HAP-1 (cell line): ENCODE measurements at regions not wholly inside any gene's neighbourhood (a gene's known extent, or its start where the extent isn't known, plus 50 kb on each side); places are given as distances from the start of the nearest gene placed in this dataset.

Source experiments
- DNase-seq, 2 experiments: peaks; one replicate each; pipeline ENCODE4 v3.0.0-alpha.2; 2016 to 2020; ENCODE audit warnings: low spot score in 2 of 2
- H3K27me3 ChIP-seq: fragments of 250-450 bp; sonication (Bioruptor Pico); 2 replicates; pipeline ENCODE4 v1.5.1; 2020; ENCODE audit warnings: low read depth, mild to moderate bottlenecking, moderate library complexity
- H3K36me3 ChIP-seq: fragments of 250-450 bp; sonication (Bioruptor Pico); replicated peaks from 2 replicates; pipeline ENCODE4 v1.5.1; 2020; ENCODE audit warnings: mild to moderate bottlenecking
- H3K4me1 ChIP-seq: fragments of 250-450 bp; sonication (Bioruptor Pico); 2 replicates; pipeline ENCODE4 v1.5.1; 2020; ENCODE audit warnings: mild to moderate bottlenecking
- H3K4me3 ChIP-seq: fragments of 250-450 bp; sonication (Bioruptor Pico); 2 replicates; pipeline ENCODE4 v1.5.1; 2020; ENCODE audit warnings: mild to moderate bottlenecking, moderate library complexity
- H3K9me3 ChIP-seq: fragments of 250-450 bp; sonication (Bioruptor Pico); 2 replicates; pipeline ENCODE4 v1.5.1; 2020; ENCODE audit warnings: mild to moderate bottlenecking, moderate library complexity
- in situ Hi-C: fragments of 300-500 bp; cut with MboI; formaldehyde crosslinking; loops from 3 replicates; pipeline ENCODE4 v1.14.3; 2020; ENCODE audit warnings: low sequenced_read_pairs, inconsistent platforms, mixed read lengths

GRCh38 chr20:10752206-10752605, 78.4 kb upstream of the JAG1 start:
- Histone ChIP-seq H3K36me3 (no peaks in the 10 kb centered on the region), H3K4me3 (no peak overlapping the region), H3K27me3 (peaks cover 7% of the 10 kb centered on the region; the same call in 1 of the 2 replicates), H3K9me3 (no peaks in the 10 kb centered on the region), H3K4me1 (peaks cover 5% of the 10 kb centered on the region)
- no peak for DNase-seq
- in situ Hi-C loops, result no loop called here

GRCh38 chr20:10754824-10755223, 81.0 kb upstream of the JAG1 start:
- in situ Hi-C loops, result no loop called here
- Histone ChIP-seq H3K4me1 (no peaks in the 10 kb centered on the region), H3K9me3 (no peaks in the 10 kb centered on the region), H3K36me3 (no peaks in the 10 kb centered on the region), H3K27me3 (peaks cover 7% of the 10 kb centered on the region; the same call in 1 of the 2 replicates), H3K4me3 (no peak overlapping the region)
- no peak for DNase-seq

GRCh38 chr20:10758446-10758845, 84.6 kb upstream of the JAG1 start:
- H3K9me3 ChIP-seq, result no peaks in the 10 kb centered on the region
- H3K27me3 ChIP-seq, result peaks cover 7% of the 10 kb centered on the region; the same call in 1 of the 2 replicates
- in situ Hi-C loops, result no loop called here
- H3K4me3 ChIP-seq, result no peak overlapping the region
- no peaks in the 10 kb centered on the region for H3K4me1 ChIP-seq
- DNase-seq, result no peak
- H3K36me3 ChIP-seq, result no peaks in the 10 kb centered on the region

- no peak for DNase-seq
- Histone ChIP-seq H3K4me1 (no peaks in the 10 kb centered on the region), H3K9me3 (no peaks in the 10 kb centered on the region), H3K4me3 (no peak overlapping the region), H3K27me3 (no peaks in the 10 kb centered on the region), H3K36me3 (no peaks in the 10 kb centered on the region)
- in situ Hi-C loops, result no loop called here
Measured at GRCh38 chr20:10761232-10761631, 87.4 kb upstream of the JAG1 start.

- in situ Hi-C loops, result no loop called here
- no peaks in the 10 kb centered on the region for H3K27me3 ChIP-seq
- no peak overlapping the region for H3K4me3 ChIP-seq
- no peak for DNase-seq
- no peaks in the 10 kb centered on the region for H3K9me3 ChIP-seq
- H3K4me1 ChIP-seq, result no peaks in the 10 kb centered on the region
- H3K36me3 ChIP-seq, result no peaks in the 10 kb centered on the region
Measured at GRCh38 chr20:10761786-10762185, 88.0 kb upstream of the JAG1 start.

GRCh38 chr20:10762216-10762615, 88.4 kb upstream of the JAG1 start:
- in situ Hi-C loops, result no loop called here
- no peaks in the 10 kb centered on the region for H3K9me3 ChIP-seq
- DNase-seq, result no peak
- H3K36me3 ChIP-seq, result no peaks in the 10 kb centered on the region
- no peak overlapping the region for H3K4me3 ChIP-seq
- no peaks in the 10 kb centered on the region for H3K4me1 ChIP-seq
- no peaks in the 10 kb centered on the region for H3K27me3 ChIP-seq

GRCh38 chr20:10763112-10763511, 89.3 kb upstream of the JAG1 start:
- Histone ChIP-seq H3K36me3 (no peaks in the 10 kb centered on the region), H3K9me3 (no peaks in the 10 kb centered on the region), H3K4me1 (no peaks in the 10 kb centered on the region), H3K27me3 (no peaks in the 10 kb centered on the region), H3K4me3 (no peak overlapping the region)
- in situ Hi-C loops, result no loop called here
- DNase-seq, result no peak

GRCh38 chr20:10769700-10770099, 95.9 kb upstream of the JAG1 start:
- in situ Hi-C loops, result no loop called here
- H3K27me3 ChIP-seq, result no peaks in the 10 kb centered on the region
- no peaks in the 10 kb centered on the region for H3K9me3 ChIP-seq
- DNase-seq, result peak; percentile 34 to 82
- H3K4me1 ChIP-seq, result peaks cover 10% of the 10 kb centered on the region
- H3K4me3 ChIP-seq, result no peak overlapping the region
- no peaks in the 10 kb centered on the region for H3K36me3 ChIP-seq

GRCh38 chr20:10770753-10771152, 97.0 kb upstream of the JAG1 start:
- in situ Hi-C loops, result no loop called here
- DNase-seq, result no peak
- H3K36me3 ChIP-seq, result no peaks in the 10 kb centered on the region
- no peak overlapping the region for H3K4me3 ChIP-seq
- no peaks in the 10 kb centered on the region for H3K27me3 ChIP-seq
- no peaks in the 10 kb centered on the region for H3K9me3 ChIP-seq
- peaks cover 10% of the 10 kb centered on the region for H3K4me1 ChIP-seq

GRCh38 chr20:10771435-10772140, 97.8 kb upstream of the JAG1 start:
- no peaks in the 10 kb centered on the region for H3K9me3 ChIP-seq
- H3K4me1 ChIP-seq, result peaks cover 10% of the 10 kb centered on the region
- no peak overlapping the region for H3K4me3 ChIP-seq
- in situ Hi-C loops, result no loop called here
- DNase-seq, result no peak
- H3K36me3 ChIP-seq, result no peaks in the 10 kb centered on the region
- no peaks in the 10 kb centered on the region for H3K27me3 ChIP-seq

- in situ Hi-C loops, result no loop called here
- H3K36me3 ChIP-seq, result no peaks in the 10 kb centered on the region
- H3K4me1 ChIP-seq, result peaks cover 10% of the 10 kb centered on the region
- no peaks in the 10 kb centered on the region for H3K27me3 ChIP-seq
- no peak for DNase-seq
- H3K4me3 ChIP-seq, result no peak overlapping the region
- H3K9me3 ChIP-seq, result no peaks in the 10 kb centered on the region
Measured at GRCh38 chr20:10774357-10774943, 100.7 kb upstream of the JAG1 start.

- H3K9me3 ChIP-seq, result no peaks in the 10 kb centered on the region
- no peaks in the 10 kb centered on the region for H3K36me3 ChIP-seq
- no peaks in the 10 kb centered on the region for H3K27me3 ChIP-seq
- in situ Hi-C loops, result no loop called here
- H3K4me3 ChIP-seq, result no peak overlapping the region
- no peak for DNase-seq
- H3K4me1 ChIP-seq, result no peaks in the 10 kb centered on the region
Measured at GRCh38 chr20:10777710-10778109, 103.9 kb upstream of the JAG1 start.

GRCh38 chr20:10779911-10780310, 106.1 kb upstream of the JAG1 start:
- Histone ChIP-seq H3K36me3 (no peaks in the 10 kb centered on the region), H3K4me1 (peaks cover 7% of the 10 kb centered on the region), H3K9me3 (no peaks in the 10 kb centered on the region), H3K27me3 (no peaks in the 10 kb centered on the region), H3K4me3 (no peak overlapping the region)
- in situ Hi-C loops, result no loop called here
- no peak for DNase-seq

- H3K36me3 ChIP-seq, result no peaks in the 10 kb centered on the region
- no peak for DNase-seq
- no peaks in the 10 kb centered on the region for H3K9me3 ChIP-seq
- peaks cover 7% of the 10 kb centered on the region for H3K4me1 ChIP-seq
- H3K27me3 ChIP-seq, result no peaks in the 10 kb centered on the region
- H3K4me3 ChIP-seq, result no peak overlapping the region
- in situ Hi-C loops, result no loop called here
Measured at GRCh38 chr20:10780901-10781300, 107.1 kb upstream of the JAG1 start.

- in situ Hi-C loops, result no loop called here
- no peaks in the 10 kb centered on the region for H3K36me3 ChIP-seq
- no peak overlapping the region for H3K4me3 ChIP-seq
- H3K9me3 ChIP-seq, result no peaks in the 10 kb centered on the region
- DNase-seq, result no peak
- H3K4me1 ChIP-seq, result peaks cover 7% of the 10 kb centered on the region
- no peaks in the 10 kb centered on the region for H3K27me3 ChIP-seq
Measured at GRCh38 chr20:10781526-10781925, 107.7 kb upstream of the JAG1 start.
